Neural cell (in vitro differentiated cells): ENCODE measurements at regions not wholly inside any gene's neighbourhood (a gene's known extent, or its start where the extent isn't known, plus 50 kb on each side); places are given as distances from the start of the nearest gene placed in this dataset.

Experiments
- CTCF ChIP-seq: fragments of 450-650 bp; IDR thresholded peaks from 2 replicates; pipeline ENCODE4 v1.5.1; 2014; ENCODE audit warnings: antibody characterized with exemption, mild to moderate bottlenecking, moderate library complexity; ENCODE audit not compliant: poor library complexity, severe bottlenecking
- EP300 ChIP-seq: fragments of 450-650 bp; conservative IDR thresholded peaks from 2 replicates; pipeline ENCODE4 v1.6.1; 2014; ENCODE audit warnings: antibody characterized with exemption, mild to moderate bottlenecking, moderate library complexity; ENCODE audit not compliant: poor library complexity, severe bottlenecking
- SMC3 ChIP-seq: fragments of 450-650 bp; conservative IDR thresholded peaks from 2 replicates; pipeline ENCODE4 v1.6.1; 2014; ENCODE audit warnings: antibody characterized with exemption, mild to moderate bottlenecking, moderate library complexity; ENCODE audit not compliant: poor library complexity
- TAF1 ChIP-seq: IDR thresholded peaks from 2 replicates; pipeline ENCODE4 v1.6.1; 2012; ENCODE audit warnings: low read depth

DNA sequence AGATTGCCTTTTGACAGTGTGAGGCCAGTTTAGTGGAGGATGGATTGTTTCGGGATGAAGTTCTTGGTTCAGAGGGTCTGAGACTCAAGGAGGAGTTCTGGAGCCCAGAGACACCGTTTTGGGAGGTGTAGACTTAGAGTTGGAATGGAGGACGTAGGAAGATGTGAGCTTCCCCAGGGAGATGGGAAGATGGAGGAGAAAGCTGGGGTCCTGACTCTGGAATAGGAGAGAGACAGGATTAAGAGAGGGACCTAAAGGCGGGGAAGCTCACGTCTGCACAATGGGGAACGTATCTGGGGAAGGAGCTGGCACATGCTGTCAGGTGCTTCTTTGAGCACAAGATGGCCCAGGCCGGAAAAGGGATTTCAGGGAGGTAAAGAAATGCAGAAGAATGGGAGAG is 71.3 kb upstream of the CLDN5 start:
- no peak for TF ChIP-seq TAF1
- no peak for TF ChIP-seq CTCF
- no peak for TF ChIP-seq EP300
- no peak for TF ChIP-seq SMC3
